GM18508 (cell line): ENCODE measurements at regions not wholly inside any gene's neighbourhood (a gene's known extent, or its start where the extent isn't known, plus 50 kb on each side); places are given as distances from the start of the nearest gene placed in this dataset.
A peak's percentile ranks its signal among the peaks of the same experiment; 100 is the strongest.

Experiments used
- ATAC-seq: cut with Tn5 transposase; IDR thresholded peaks from one replicate; pipeline ENCODE4 v1.9.1; 2021; ENCODE audit warnings: moderate number of reproducible peaks; ENCODE audit not compliant: insufficient read depth, unreplicated experiment

GRCh38 chr5:117496801-117497200 lies 922.2 kb upstream of the SEMA6A start:
- ATAC-seq, result no peak

GRCh38 chr5:117494188-117494587 lies 919.6 kb upstream of the SEMA6A start:
- ATAC-seq, result no peak

GRCh38 chr5:117488976-117489500 lies 914.4 kb upstream of the SEMA6A start:
- ATAC-seq, result no peak

GRCh38 chr5:117487556-117487955 lies 912.9 kb upstream of the SEMA6A start:
- no peak for ATAC-seq

GRCh38 chr5:117486879-117487391 lies 912.3 kb upstream of the SEMA6A start:
- ATAC-seq, result no peak

GRCh38 chr5:117486261-117486660 lies 911.6 kb upstream of the SEMA6A start:
- no peak for ATAC-seq

- no peak for ATAC-seq
Observed at GRCh38 chr5:117475919-117476318, 901.3 kb upstream of the SEMA6A start.

GRCh38 chr5:117473165-117473564 lies 898.5 kb upstream of the SEMA6A start:
- no peak for ATAC-seq

GRCh38 chr5:117463881-117464570 lies 889.4 kb upstream of the SEMA6A start:
- ATAC-seq, result no peak

GRCh38 chr5:117461966-117462365 lies 887.3 kb upstream of the SEMA6A start:
- ATAC-seq, result no peak

GRCh38 chr5:117461403-117461802 lies 886.8 kb upstream of the SEMA6A start:
- ATAC-seq, result no peak

- no peak for ATAC-seq
Observed at GRCh38 chr5:117457656-117458055, 883.0 kb upstream of the SEMA6A start.

GRCh38 chr5:117456866-117457470 lies 882.3 kb upstream of the SEMA6A start:
- ATAC-seq, result no peak

- ATAC-seq, result no peak
Observed at GRCh38 chr5:117455236-117456233, 880.9 kb upstream of the SEMA6A start.

- peak; percentile 94 for ATAC-seq
Observed at GRCh38 chr5:117454716-117455212, 880.1 kb upstream of the SEMA6A start.

- no peak for ATAC-seq
Observed at GRCh38 chr5:117436846-117437245, 862.2 kb upstream of the SEMA6A start.

- ATAC-seq, result no peak
Observed at GRCh38 chr5:117435203-117435602, 860.6 kb upstream of the SEMA6A start.

GRCh38 chr5:117434254-117434653 lies 859.6 kb upstream of the SEMA6A start:
- ATAC-seq, result no peak

GRCh38 chr5:117433818-117434217 lies 859.2 kb upstream of the SEMA6A start:
- no peak for ATAC-seq

- no peak for ATAC-seq
Observed at GRCh38 chr5:117431091-117431490, 856.5 kb upstream of the SEMA6A start.
